ENCODE measurements at regions not wholly inside any gene's neighbourhood (a gene's known extent, or its start where the extent isn't known, plus 50 kb on each side); places are given as distances from the start of the nearest gene placed in this dataset.

- DNase-seq: no peak
Measured at GRCh38 chr14:101498526-101498860, 62.8 kb upstream of the DIO3 start.

GRCh38 chr14:101499080-101499479 lies 62.2 kb upstream of the DIO3 start:
- DNase-seq: peak; percentile 5

GRCh38 chr14:101499513-101499912 lies 61.8 kb upstream of the DIO3 start:
- peak; percentile 14 for DNase-seq

GRCh38 chr14:101500061-101500460 lies 61.2 kb upstream of the DIO3 start:
- DNase-seq: peak; percentile 5

GRCh38 chr14:101500681-101501080 lies 60.6 kb upstream of the DIO3 start:
- peak; percentile 10 for DNase-seq

GRCh38 chr14:101501341-101501740 lies 60.0 kb upstream of the DIO3 start:
- peak; percentile 9 for DNase-seq

GRCh38 chr14:101501858-101502615 lies 59.3 kb upstream of the DIO3 start:
- DNase-seq: peak; percentile 10

- DNase-seq: peak; percentile 9
Measured at GRCh38 chr14:101502761-101503392, 58.4 kb upstream of the DIO3 start.

GRCh38 chr14:101503431-101504095 lies 57.7 kb upstream of the DIO3 start:
- DNase-seq: peak; percentile 4

GRCh38 chr14:101504096-101504948 lies 57.0 kb upstream of the DIO3 start:
- DNase-seq: peak; percentile 12

- peak; percentile 14 for DNase-seq
Measured at GRCh38 chr14:101505236-101505970, 55.9 kb upstream of the DIO3 start.

GRCh38 chr14:101506211-101506925 lies 54.9 kb upstream of the DIO3 start:
- peak; percentile 14 for DNase-seq

GRCh38 chr14:101506926-101507835 lies 54.1 kb upstream of the DIO3 start:
- DNase-seq: peak; percentile 12

GRCh38 chr14:101507836-101508150 lies 53.5 kb upstream of the DIO3 start:
- peak; percentile 5 for DNase-seq

- DNase-seq: peak; percentile 9
Measured at GRCh38 chr14:101508196-101508947, 52.9 kb upstream of the DIO3 start.

GRCh38 chr14:101508948-101509729 lies 52.2 kb upstream of the DIO3 start:
- peak; percentile 6 for DNase-seq

- no peak for DNase-seq
Measured at GRCh38 chr14:101509730-101510371, 51.4 kb upstream of the DIO3 start.

- DNase-seq: no peak
Measured at GRCh38 chr14:101511199-101511598, 50.1 kb upstream of the DIO3 start.
